Mesendoderm (in vitro differentiated cells): ENCODE measurements at regions not wholly inside any gene's neighbourhood (a gene's known extent, or its start where the extent isn't known, plus 50 kb on each side); places are given as distances from the start of the nearest gene placed in this dataset.
A peak's percentile ranks its signal among the peaks of the same experiment; 100 is the strongest.

ENCODE experiments used
- DNase-seq: peaks from one replicate; pipeline ENCODE4 v3.0.0; 2013
- H2AK5ac ChIP-seq: 2 replicates; pipeline ENCODE4 v1.6.1; 2013; ENCODE audit warnings: low read length, inconsistent platforms
- H2BK120ac ChIP-seq: 2 replicates; pipeline ENCODE4 v1.6.1; 2013; ENCODE audit warnings: low read depth, mild to moderate bottlenecking, low read length, moderate library complexity, mixed read lengths
- H2BK15ac ChIP-seq: replicated peaks from 2 replicates; pipeline ENCODE4 v1.6.1; 2013; ENCODE audit warnings: low read depth, mild to moderate bottlenecking, moderate library complexity
- H2BK5ac ChIP-seq: 2 replicates; pipeline ENCODE4 v1.6.1; 2013; ENCODE audit warnings: low read length, inconsistent platforms
- H3K18ac ChIP-seq: 2 replicates; pipeline ENCODE4 v1.6.1; 2013; ENCODE audit warnings: mild to moderate bottlenecking, low read length, mixed read lengths
- H3K23ac ChIP-seq: one replicate; pipeline ENCODE4 v1.6.1; 2013; ENCODE audit warnings: low read length
- H3K27ac ChIP-seq: 2 replicates; pipeline ENCODE4 v1.5.1; 2013; ENCODE audit warnings: low read depth, mild to moderate bottlenecking, inconsistent platforms, low read length, moderate library complexity
- H3K27me3 ChIP-seq: 2 replicates; pipeline ENCODE4 v1.6.1; 2013; ENCODE audit warnings: low read length, control low read depth, mild to moderate bottlenecking, inconsistent platforms; ENCODE audit not compliant: insufficient read depth, poor library complexity
- H3K36me3 ChIP-seq: 2 replicates; pipeline ENCODE4 v1.6.1; 2013; ENCODE audit warnings: low read length, inconsistent platforms; ENCODE audit not compliant: control insufficient read depth, insufficient read depth
- H3K4ac ChIP-seq: one replicate; pipeline ENCODE4 v1.6.1; 2013; ENCODE audit warnings: low read depth, mild to moderate bottlenecking, low read length, moderate library complexity
- H3K4me1 ChIP-seq: 2 replicates; pipeline ENCODE4 v1.6.1; 2013; ENCODE audit warnings: low read depth, low read length, inconsistent platforms; ENCODE audit not compliant: control insufficient read depth
- H3K4me2 ChIP-seq: 2 replicates; pipeline ENCODE4 v1.6.1; 2013; ENCODE audit warnings: low read length
- H3K4me3 ChIP-seq: 2 replicates; pipeline ENCODE4 v1.5.1; 2013; ENCODE audit warnings: mild to moderate bottlenecking, low read length
- H3K56ac ChIP-seq: one replicate; pipeline ENCODE4 v1.6.1; 2013; ENCODE audit warnings: low read length
- H3K79me1 ChIP-seq: 2 replicates; pipeline ENCODE4 v1.6.1; 2013; ENCODE audit warnings: low read length, inconsistent platforms
- H3K79me2 ChIP-seq: 2 replicates; pipeline ENCODE4 v1.6.1; 2013; ENCODE audit warnings: mild to moderate bottlenecking, low read length; ENCODE audit not compliant: control insufficient read depth, insufficient read depth
- H3K9ac ChIP-seq: 2 replicates; pipeline ENCODE4 v1.6.1; 2013; ENCODE audit warnings: low read length, inconsistent platforms
- H4K5ac ChIP-seq: one replicate; pipeline ENCODE4 v1.6.1; 2013; ENCODE audit warnings: low read length
- H4K8ac ChIP-seq: one replicate; pipeline ENCODE4 v1.6.1; 2013; ENCODE audit warnings: low read depth, mild to moderate bottlenecking, control low read depth, low read length, moderate library complexity
- WGBS: extraction: QIAGEN DNeasy Blood & Tissue Kit; methylation state at CpG from one replicate; pipeline ENCODE4 v1.1.7; 2013; ENCODE audit warnings: low lambda C conversion rate, missing lambda C conversion rate; ENCODE audit not compliant: insufficient coverage; ENCODE audit errors: extremely low coverage; 5-methylcytosine and 5-hydroxymethylcytosine counted together

GRCh38 chr10:75347186-75347585 is 54.4 kb downstream of the ZNF503 start:
- Histone ChIP-seq H3K18ac (no peak overlapping the region), H3K36me3 (no peaks in the 10 kb centered on the region), H3K79me2 (no peaks in the 10 kb centered on the region), H2BK120ac (no peak overlapping the region), H2AK5ac (no peak overlapping the region), H2BK15ac (no peak overlapping the region), H3K9ac (no peak overlapping the region), H3K23ac (no peak overlapping the region), H2BK5ac (no peak overlapping the region), H4K8ac (no peak overlapping the region), H3K4ac (no peak overlapping the region), H3K4me1 (peaks cover under 1% of the 10 kb centered on the region), H3K4me2 (no peak overlapping the region), H3K27ac (no peak overlapping the region), H4K5ac (no peak overlapping the region), H3K4me3 (no peak overlapping the region), H3K56ac (no peak overlapping the region), H3K27me3 (no peaks in the 10 kb centered on the region), H3K79me1 (no peaks in the 10 kb centered on the region)
- no CpG with 5 or more reads among the region's 8 CpGs for WGBS
- DNase-seq = no peak

GRCh38 chr10:75345738-75346137 is 55.8 kb downstream of the ZNF503 start:
- Histone ChIP-seq H2BK15ac (no peak overlapping the region), H4K8ac (no peak overlapping the region), H3K18ac (no peak overlapping the region), H2AK5ac (no peak overlapping the region), H3K4me3 (no peak overlapping the region), H3K27ac (no peak overlapping the region), H2BK120ac (no peak overlapping the region), H3K79me2 (no peaks in the 10 kb centered on the region), H3K79me1 (no peaks in the 10 kb centered on the region), H3K36me3 (no peaks in the 10 kb centered on the region), H3K4me1 (peaks cover 2% of the 10 kb centered on the region), H3K4ac (no peak overlapping the region), H3K9ac (no peak overlapping the region), H3K23ac (no peak overlapping the region), H2BK5ac (no peak overlapping the region), H4K5ac (no peak overlapping the region), H3K4me2 (no peak overlapping the region), H3K27me3 (no peaks in the 10 kb centered on the region), H3K56ac (no peak overlapping the region)
- no CpG with 5 or more reads among the region's 6 CpGs for WGBS
- DNase-seq = no peak

GRCh38 chr10:75344170-75344569 is 57.4 kb downstream of the ZNF503 start:
- Histone ChIP-seq H2BK5ac (no peak overlapping the region), H3K79me2 (no peaks in the 10 kb centered on the region)
- no CpG with 5 or more reads among the region's 5 CpGs for WGBS

GRCh38 chr10:75342397-75342796 is 59.2 kb downstream of the ZNF503 start:
- Histone ChIP-seq H3K4me1 (peaks cover 2% of the 10 kb centered on the region), H3K4ac (no peak overlapping the region)

More at GRCh38 chr10:75344170-75344569, 57.4 kb downstream of the ZNF503 start:
- no peak overlapping the region for H3K23ac ChIP-seq
- no peak overlapping the region for H3K18ac ChIP-seq
- no peak overlapping the region for H3K27ac ChIP-seq
- no peak overlapping the region for H2BK15ac ChIP-seq
- H4K5ac ChIP-seq = no peak overlapping the region
- no peak overlapping the region for H3K4me2 ChIP-seq
- H3K79me1 ChIP-seq = no peaks in the 10 kb centered on the region
- H3K56ac ChIP-seq = no peak overlapping the region
- H3K4me3 ChIP-seq = no peak overlapping the region
- H4K8ac ChIP-seq = no peak overlapping the region
- H3K9ac ChIP-seq = no peak overlapping the region
- H3K4me1 ChIP-seq = peaks cover 2% of the 10 kb centered on the region
- no peak for DNase-seq
- no peaks in the 10 kb centered on the region for H3K27me3 ChIP-seq
- no peak overlapping the region for H2BK120ac ChIP-seq
- no peak overlapping the region for H2AK5ac ChIP-seq
- H3K36me3 ChIP-seq = no peaks in the 10 kb centered on the region
- no peak overlapping the region for H3K4ac ChIP-seq

GRCh38 chr10:75335983-75336382 is 65.6 kb downstream of the ZNF503 start:
- Histone ChIP-seq H3K27me3 (no peaks in the 10 kb centered on the region), H3K56ac (no peak overlapping the region), H3K79me1 (no peaks in the 10 kb centered on the region), H3K79me2 (no peaks in the 10 kb centered on the region), H3K4me2 (no peak overlapping the region), H3K36me3 (no peaks in the 10 kb centered on the region), H3K27ac (no peak overlapping the region), H4K5ac (no peak overlapping the region), H2BK5ac (no peak overlapping the region), H3K4me3 (no peak overlapping the region), H2BK15ac (no peak overlapping the region), H4K8ac (no peak overlapping the region), H2BK120ac (no peak overlapping the region), H3K4me1 (no peaks in the 10 kb centered on the region), H3K9ac (no peak overlapping the region), H3K4ac (no peak overlapping the region), H3K18ac (no peak overlapping the region), H2AK5ac (no peak overlapping the region), H3K23ac (no peak overlapping the region)
- no peak for DNase-seq

More at GRCh38 chr10:75342397-75342796, 59.2 kb downstream of the ZNF503 start:
- no peak for DNase-seq
- no peak overlapping the region for H4K8ac ChIP-seq
- no peaks in the 10 kb centered on the region for H3K79me2 ChIP-seq
- H4K5ac ChIP-seq = no peak overlapping the region
- H2AK5ac ChIP-seq = no peak overlapping the region
- H3K23ac ChIP-seq = peak overlapping the region; percentile 80
- no peak overlapping the region for H3K4me2 ChIP-seq
- no peak overlapping the region for H2BK15ac ChIP-seq
- H3K36me3 ChIP-seq = no peaks in the 10 kb centered on the region
- H3K9ac ChIP-seq = no peak overlapping the region
- H3K18ac ChIP-seq = no peak overlapping the region
- H3K4me3 ChIP-seq = no peak overlapping the region
- no peak overlapping the region for H2BK120ac ChIP-seq
- H3K56ac ChIP-seq = no peak overlapping the region
- no peak overlapping the region for H2BK5ac ChIP-seq
- no peaks in the 10 kb centered on the region for H3K79me1 ChIP-seq
- WGBS = no CpG with 5 or more reads among the region's 5 CpGs
- H3K27me3 ChIP-seq = no peaks in the 10 kb centered on the region
- no peak overlapping the region for H3K27ac ChIP-seq

- Histone ChIP-seq H3K4me3 (no peak overlapping the region), H3K79me2 (no peaks in the 10 kb centered on the region), H3K79me1 (no peaks in the 10 kb centered on the region), H3K56ac (no peak overlapping the region), H2AK5ac (no peak overlapping the region), H3K36me3 (no peaks in the 10 kb centered on the region), H3K23ac (no peak overlapping the region), H4K5ac (no peak overlapping the region), H3K27ac (no peak overlapping the region), H3K4me1 (no peaks in the 10 kb centered on the region), H3K4ac (no peak overlapping the region), H3K4me2 (no peak overlapping the region), H2BK5ac (no peak overlapping the region), H3K18ac (no peak overlapping the region), H3K27me3 (no peaks in the 10 kb centered on the region), H2BK15ac (no peak overlapping the region), H4K8ac (no peak overlapping the region), H3K9ac (no peak overlapping the region), H2BK120ac (no peak overlapping the region)
- no CpG with 5 or more reads among the region's 1 CpG for WGBS
- DNase-seq = no peak
These were observed 66.4 kb downstream of the ZNF503 start for GRCh38 chr10:75335191-75335590.
